HCT116 (cell line): ENCODE measurements at regions not wholly inside any gene's neighbourhood (a gene's known extent, or its start where the extent isn't known, plus 50 kb on each side); places are given as distances from the start of the nearest gene placed in this dataset.

ENCODE experiments used
- ATAC-seq: fragments of 200-7000 bp; cut with Tn5 transposase; 2 replicates; pipeline ENCODE4 v1.9.1; 2020; ENCODE audit warnings: mild to moderate bottlenecking, moderate library complexity
- BruUV-seq: library from RNA; stranded (reverse); fragments of 400-500 nt; replicated peaks from 2 replicates; lab custom pipeline; 2021; lab: Mats Ljungman, UMichigan
- CTCF ChIA-PET: fragments of 300-600 bp; sonication (Branson Sonifier 250); formaldehyde crosslinking; loops from one replicate; lab custom pipeline; 2021; ENCODE audit warnings: antibody characterized with exemption; lab: Charles Lee
- POLR2A ChIA-PET: fragments of 300-600, 350-600 bp; sonication (Branson Sonifier 250); formaldehyde crosslinking; loops from one replicate; lab custom pipeline; 2021; ENCODE audit warnings: antibody characterized with exemption; lab: Charles Lee
- RAD21 ChIA-PET, 2 experiments: fragments of 300-600 bp; sonication (Branson Sonifier 250); formaldehyde crosslinking; loops; one replicate each; lab custom pipeline; 2023; ENCODE audit warnings: low total read pairs in 2 of 2; ENCODE audit not compliant: uncharacterized antibody in 2 of 2, unreplicated experiment in 2 of 2, low non-redundant PET in 1 of 2; lab: Charles Lee
- DNase-seq: peaks from one replicate; pipeline ENCODE4 v3.0.0-alpha.2; 2010; ENCODE audit warnings: low read depth, low spot score
- H2AFZ ChIP-seq: fragments of 200-600 bp; shearing (Covaris generic), sonication (generic); 2 replicates; pipeline ENCODE4 v1.6.1; 2017; ENCODE audit warnings: low read depth, mixed run types, mixed read lengths, antibody characterized with exemption, low read length; ENCODE audit not compliant: poor library complexity, severe bottlenecking
- H3K27ac ChIP-seq: 2 replicates; pipeline ENCODE4 v1.5.1; 2012; ENCODE audit warnings: low read depth, low read length
- H3K27me3 ChIP-seq: fragments of 200-600 bp; sonication (generic); 2 replicates; pipeline ENCODE4 v1.6.1; 2016; ENCODE audit warnings: mixed run types, low read length, mixed read lengths; ENCODE audit not compliant: insufficient read depth
- H3K36me3 ChIP-seq, 2 experiments: fragments of 200-500 bp in 1 of 2; fragments of 200-600 bp in 1 of 2; sonication (Bioruptor generic) in 1 of 2; sonication (generic) in 1 of 2; 2 replicates each; pipeline versions ENCODE4 v1.5.1 to v1.6.1; 2014 to 2016; ENCODE audit warnings: low read length in 2 of 2, inconsistent platforms in 1 of 2, mixed read lengths in 1 of 2, mixed run types in 1 of 2; ENCODE audit not compliant: insufficient read depth in 2 of 2, control insufficient read depth in 1 of 2
- H3K4me1 ChIP-seq, 2 experiments: fragments of 200-600 bp in 1 of 2; sonication (generic) in 1 of 2; 2 replicates each; pipeline versions ENCODE4 v1.5.1 to v1.6.1; 2012 to 2017; ENCODE audit warnings: low read length in 2 of 2, inconsistent platforms in 1 of 2, mild to moderate bottlenecking in 1 of 2, mixed read lengths in 1 of 2, mixed run types in 1 of 2, moderate library complexity in 1 of 2; ENCODE audit not compliant: insufficient read depth in 2 of 2, control insufficient read depth in 1 of 2
- H3K4me2 ChIP-seq: fragments of 200-600 bp; sonication (generic); 2 replicates; pipeline ENCODE4 v1.6.1; 2017; ENCODE audit warnings: mixed run types, low read length, mixed read lengths
- H3K4me3 ChIP-seq, 2 experiments: fragments of 200-600 bp in 1 of 2; sonication (generic) in 1 of 2; replicated peaks in 1 of 2; 2 replicates each; pipeline ENCODE4 v1.5.1; 2011 to 2016; ENCODE audit warnings: low read length in 2 of 2, control low read depth in 1 of 2, low read depth in 1 of 2, mild to moderate bottlenecking in 1 of 2, mixed read lengths in 1 of 2, mixed run types in 1 of 2
- H3K79me2 ChIP-seq: fragments of 200-600 bp; sonication (generic); 2 replicates; pipeline ENCODE4 v1.6.1; 2017; ENCODE audit warnings: mild to moderate bottlenecking, mixed run types, low read length, moderate library complexity, mixed read lengths; ENCODE audit not compliant: insufficient read depth
- H3K9ac ChIP-seq: fragments of 200-600 bp; sonication (generic); 2 replicates; pipeline ENCODE4 v1.6.1; 2016; ENCODE audit warnings: low read length, mixed read lengths
- H3K9me2 ChIP-seq: fragments of 200-600 bp; sonication (generic), shearing (Covaris generic); 2 replicates; pipeline ENCODE4 v1.6.1; 2017; ENCODE audit warnings: mixed run types, mild to moderate bottlenecking, moderate library complexity; ENCODE audit not compliant: insufficient read depth
- H3K9me3 ChIP-seq, 2 experiments: fragments of 200-500 bp in 1 of 2; fragments of 200-600 bp in 1 of 2; sonication (Bioruptor generic) in 1 of 2; sonication (generic) in 1 of 2; 2 replicates each; pipeline ENCODE4 v1.6.1; 2014 to 2017; ENCODE audit warnings: low read length in 2 of 2, mixed read lengths in 2 of 2, inconsistent platforms in 1 of 2, low read depth in 1 of 2, mild to moderate bottlenecking in 1 of 2, mixed run types in 1 of 2, moderate library complexity in 1 of 2; ENCODE audit not compliant: control insufficient read depth in 1 of 2, insufficient read depth in 1 of 2
- H4K20me1 ChIP-seq: fragments of 200-600 bp; sonication (generic), shearing (Covaris generic); 2 replicates; pipeline ENCODE4 v1.6.1; 2017; ENCODE audit warnings: mixed run types, mild to moderate bottlenecking, moderate library complexity; ENCODE audit not compliant: insufficient read depth
- JUND ChIP-seq: IDR thresholded peaks from 2 replicates; pipeline ENCODE4 v1.6.1; 2012
- POLR2AphosphoS5 ChIP-seq: IDR thresholded peaks from 2 replicates; pipeline ENCODE4 v1.6.1; 2011; ENCODE audit warnings: mild to moderate bottlenecking, low read depth, low read length, moderate library complexity
- SP1 ChIP-seq: IDR thresholded peaks from 2 replicates; pipeline ENCODE4 v1.6.1; 2012; ENCODE audit warnings: low read depth
- SRF ChIP-seq: IDR thresholded peaks from 2 replicates; pipeline ENCODE4 v1.6.1; 2012; ENCODE audit warnings: low read depth
- YY1 ChIP-seq: IDR thresholded peaks from 2 replicates; pipeline ENCODE4 v1.6.1; 2011; ENCODE audit warnings: low read length, low read depth, moderate library complexity, mild to moderate bottlenecking; ENCODE audit not compliant: insufficient replicate concordance; ENCODE audit errors: extremely low read depth
- ZFX ChIP-seq: fragments of 450-650 bp; IDR thresholded peaks from 2 replicates; pipeline ENCODE4 v1.6.1; 2017
- ZNF274 ChIP-seq: fragments of 200-500 bp; sonication (Bioruptor generic); IDR thresholded peaks from 2 replicates; pipeline ENCODE4 v1.6.1; 2014; ENCODE audit warnings: mild to moderate bottlenecking, low read depth, low read length, inconsistent platforms
- intact Hi-C: fragments of 100-400 bp; cut with micrococcal nuclease; formaldehyde crosslinking; loops from 2 replicates; pipeline ENCODE4 v1.10.0; 2022
- TF ChIP-seq, protein P1 (sequence below): IDR thresholded peaks from 2 replicates; pipeline ENCODE4 v1.6.1; 2012
- TF ChIP-seq, protein P2 (sequence below): IDR thresholded peaks from 2 replicates; pipeline ENCODE4 v1.6.1; 2011; ENCODE audit warnings: mild to moderate bottlenecking, low read length, moderate library complexity; ENCODE audit not compliant: insufficient replicate concordance; ENCODE audit errors: extremely low read depth
- TF ChIP-seq, protein P3 (sequence below), 3 experiments: fragments of 200-600 bp in 1 of 3; sonication (generic) in 1 of 3; IDR thresholded peaks in 2 of 3; conservative IDR thresholded peaks in 1 of 3; 2 replicates each; pipeline ENCODE4 v1.5.1; 2012 to 2017; ENCODE audit warnings: low read depth in 2 of 3, low read length in 2 of 3, antibody characterized with exemption in 1 of 3, borderline replicate concordance in 1 of 3, control low read depth in 1 of 3, mild to moderate bottlenecking in 1 of 3, mixed read lengths in 1 of 3, mixed run types in 1 of 3, moderate library complexity in 1 of 3; ENCODE audit not compliant: insufficient read depth in 1 of 3
- TF ChIP-seq, protein P4 (sequence below): IDR thresholded peaks from 2 replicates; pipeline ENCODE4 v1.6.1; 2012; ENCODE audit warnings: low read depth

DNA sequence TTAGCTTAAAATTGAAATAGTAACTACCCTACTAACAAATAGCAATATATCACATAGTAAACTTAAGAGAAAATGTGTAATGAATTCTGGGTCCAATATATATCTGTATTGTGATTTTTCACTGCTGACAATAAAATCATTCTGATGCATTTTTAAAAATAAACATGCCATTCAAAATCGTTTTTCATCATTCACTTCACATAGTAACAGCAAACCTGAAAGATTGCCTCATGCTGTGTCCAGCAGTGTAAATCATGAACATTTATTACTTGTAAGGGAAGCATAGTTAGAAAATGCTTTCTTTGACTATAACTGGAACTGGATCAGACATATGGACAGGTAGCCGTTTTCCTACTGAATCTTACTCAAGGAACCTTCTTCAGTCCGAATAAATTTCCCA lies 446.1 kb downstream of the UTRN start:
- DNase-seq: no peak

More for the DNA sequence above, 446.1 kb downstream of the UTRN start:
- no peak overlapping the region for H3K9ac ChIP-seq
- H4K20me1 ChIP-seq: no peaks in the 10 kb centered on the region
- TF ChIP-seq, protein P1, sequence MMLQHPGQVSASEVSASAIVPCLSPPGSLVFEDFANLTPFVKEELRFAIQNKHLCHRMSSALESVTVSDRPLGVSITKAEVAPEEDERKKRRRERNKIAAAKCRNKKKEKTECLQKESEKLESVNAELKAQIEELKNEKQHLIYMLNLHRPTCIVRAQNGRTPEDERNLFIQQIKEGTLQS: no peak
- TF ChIP-seq ZNF274: no peak
- no peak for TF ChIP-seq ZFX
- TF ChIP-seq POLR2AphosphoS5: no peak
- TF ChIP-seq SRF: no peak
- TF ChIP-seq JUND: no peak
- no peak for TF ChIP-seq YY1
- no peak for TF ChIP-seq SP1
- TF ChIP-seq, protein P2, sequence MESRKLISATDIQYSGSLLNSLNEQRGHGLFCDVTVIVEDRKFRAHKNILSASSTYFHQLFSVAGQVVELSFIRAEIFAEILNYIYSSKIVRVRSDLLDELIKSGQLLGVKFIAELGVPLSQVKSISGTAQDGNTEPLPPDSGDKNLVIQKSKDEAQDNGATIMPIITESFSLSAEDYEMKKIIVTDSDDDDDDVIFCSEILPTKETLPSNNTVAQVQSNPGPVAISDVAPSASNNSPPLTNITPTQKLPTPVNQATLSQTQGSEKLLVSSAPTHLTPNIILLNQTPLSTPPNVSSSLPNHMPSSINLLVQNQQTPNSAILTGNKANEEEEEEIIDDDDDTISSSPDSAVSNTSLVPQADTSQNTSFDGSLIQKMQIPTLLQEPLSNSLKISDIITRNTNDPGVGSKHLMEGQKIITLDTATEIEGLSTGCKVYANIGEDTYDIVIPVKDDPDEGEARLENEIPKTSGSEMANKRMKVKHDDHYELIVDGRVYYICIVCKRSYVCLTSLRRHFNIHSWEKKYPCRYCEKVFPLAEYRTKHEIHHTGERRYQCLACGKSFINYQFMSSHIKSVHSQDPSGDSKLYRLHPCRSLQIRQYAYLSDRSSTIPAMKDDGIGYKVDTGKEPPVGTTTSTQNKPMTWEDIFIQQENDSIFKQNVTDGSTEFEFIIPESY: no peak
- TF ChIP-seq, protein P3, sequence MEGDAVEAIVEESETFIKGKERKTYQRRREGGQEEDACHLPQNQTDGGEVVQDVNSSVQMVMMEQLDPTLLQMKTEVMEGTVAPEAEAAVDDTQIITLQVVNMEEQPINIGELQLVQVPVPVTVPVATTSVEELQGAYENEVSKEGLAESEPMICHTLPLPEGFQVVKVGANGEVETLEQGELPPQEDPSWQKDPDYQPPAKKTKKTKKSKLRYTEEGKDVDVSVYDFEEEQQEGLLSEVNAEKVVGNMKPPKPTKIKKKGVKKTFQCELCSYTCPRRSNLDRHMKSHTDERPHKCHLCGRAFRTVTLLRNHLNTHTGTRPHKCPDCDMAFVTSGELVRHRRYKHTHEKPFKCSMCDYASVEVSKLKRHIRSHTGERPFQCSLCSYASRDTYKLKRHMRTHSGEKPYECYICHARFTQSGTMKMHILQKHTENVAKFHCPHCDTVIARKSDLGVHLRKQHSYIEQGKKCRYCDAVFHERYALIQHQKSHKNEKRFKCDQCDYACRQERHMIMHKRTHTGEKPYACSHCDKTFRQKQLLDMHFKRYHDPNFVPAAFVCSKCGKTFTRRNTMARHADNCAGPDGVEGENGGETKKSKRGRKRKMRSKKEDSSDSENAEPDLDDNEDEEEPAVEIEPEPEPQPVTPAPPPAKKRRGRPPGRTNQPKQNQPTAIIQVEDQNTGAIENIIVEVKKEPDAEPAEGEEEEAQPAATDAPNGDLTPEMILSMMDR (IDR thresholded peaks at IDR 0.05 in 2 of 3, conservative IDR thresholded peaks at IDR 0.05 in 1 of 3; ENCODE audit: borderline replicate concordance in 1 of 3, insufficient read depth in 1 of 3, low read depth in 2 of 3, low read length in 2 of 3): no peak
- TF ChIP-seq, protein P4, sequence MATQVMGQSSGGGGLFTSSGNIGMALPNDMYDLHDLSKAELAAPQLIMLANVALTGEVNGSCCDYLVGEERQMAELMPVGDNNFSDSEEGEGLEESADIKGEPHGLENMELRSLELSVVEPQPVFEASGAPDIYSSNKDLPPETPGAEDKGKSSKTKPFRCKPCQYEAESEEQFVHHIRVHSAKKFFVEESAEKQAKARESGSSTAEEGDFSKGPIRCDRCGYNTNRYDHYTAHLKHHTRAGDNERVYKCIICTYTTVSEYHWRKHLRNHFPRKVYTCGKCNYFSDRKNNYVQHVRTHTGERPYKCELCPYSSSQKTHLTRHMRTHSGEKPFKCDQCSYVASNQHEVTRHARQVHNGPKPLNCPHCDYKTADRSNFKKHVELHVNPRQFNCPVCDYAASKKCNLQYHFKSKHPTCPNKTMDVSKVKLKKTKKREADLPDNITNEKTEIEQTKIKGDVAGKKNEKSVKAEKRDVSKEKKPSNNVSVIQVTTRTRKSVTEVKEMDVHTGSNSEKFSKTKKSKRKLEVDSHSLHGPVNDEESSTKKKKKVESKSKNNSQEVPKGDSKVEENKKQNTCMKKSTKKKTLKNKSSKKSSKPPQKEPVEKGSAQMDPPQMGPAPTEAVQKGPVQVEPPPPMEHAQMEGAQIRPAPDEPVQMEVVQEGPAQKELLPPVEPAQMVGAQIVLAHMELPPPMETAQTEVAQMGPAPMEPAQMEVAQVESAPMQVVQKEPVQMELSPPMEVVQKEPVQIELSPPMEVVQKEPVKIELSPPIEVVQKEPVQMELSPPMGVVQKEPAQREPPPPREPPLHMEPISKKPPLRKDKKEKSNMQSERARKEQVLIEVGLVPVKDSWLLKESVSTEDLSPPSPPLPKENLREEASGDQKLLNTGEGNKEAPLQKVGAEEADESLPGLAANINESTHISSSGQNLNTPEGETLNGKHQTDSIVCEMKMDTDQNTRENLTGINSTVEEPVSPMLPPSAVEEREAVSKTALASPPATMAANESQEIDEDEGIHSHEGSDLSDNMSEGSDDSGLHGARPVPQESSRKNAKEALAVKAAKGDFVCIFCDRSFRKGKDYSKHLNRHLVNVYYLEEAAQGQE: no peak
- no peaks in the 10 kb centered on the region for H3K36me3 ChIP-seq
- H3K27ac ChIP-seq: no peak overlapping the region
- peaks cover 0 to 15% of the 10 kb centered on the region in 2 experiments; a peak in 2 of 4 replicates for H3K4me1 ChIP-seq
- no peaks in the 10 kb centered on the region for H3K27me3 ChIP-seq
- ChIA-PET CTCF (no interaction called here), POLR2A (no interaction called here), RAD21 (no interaction called here)
- no peak overlapping the region for H2AFZ ChIP-seq
- BruUV-seq: no TSS peak
- no peaks in the 10 kb centered on the region for H3K79me2 ChIP-seq
- no peaks in the 10 kb centered on the region for H3K9me3 ChIP-seq
- intact Hi-C loops: no loop called here
- H3K9me2 ChIP-seq: no peaks in the 10 kb centered on the region
- H3K4me2 ChIP-seq: no peak overlapping the region
- H3K4me3 ChIP-seq: no peak overlapping the region
- ATAC-seq: no peak
